HuH-7 (cell line): ENCODE measurements at regions not wholly inside any gene's neighbourhood (a gene's known extent, or its start where the extent isn't known, plus 50 kb on each side); places are given as distances from the start of the nearest gene placed in this dataset.
A peak's percentile ranks its signal among the peaks of the same experiment; 100 is the strongest.

Source experiments
- DNase-seq: peaks from one replicate; pipeline ENCODE4 v3.0.0; 2011; ENCODE audit warnings: low spot score

DNA sequence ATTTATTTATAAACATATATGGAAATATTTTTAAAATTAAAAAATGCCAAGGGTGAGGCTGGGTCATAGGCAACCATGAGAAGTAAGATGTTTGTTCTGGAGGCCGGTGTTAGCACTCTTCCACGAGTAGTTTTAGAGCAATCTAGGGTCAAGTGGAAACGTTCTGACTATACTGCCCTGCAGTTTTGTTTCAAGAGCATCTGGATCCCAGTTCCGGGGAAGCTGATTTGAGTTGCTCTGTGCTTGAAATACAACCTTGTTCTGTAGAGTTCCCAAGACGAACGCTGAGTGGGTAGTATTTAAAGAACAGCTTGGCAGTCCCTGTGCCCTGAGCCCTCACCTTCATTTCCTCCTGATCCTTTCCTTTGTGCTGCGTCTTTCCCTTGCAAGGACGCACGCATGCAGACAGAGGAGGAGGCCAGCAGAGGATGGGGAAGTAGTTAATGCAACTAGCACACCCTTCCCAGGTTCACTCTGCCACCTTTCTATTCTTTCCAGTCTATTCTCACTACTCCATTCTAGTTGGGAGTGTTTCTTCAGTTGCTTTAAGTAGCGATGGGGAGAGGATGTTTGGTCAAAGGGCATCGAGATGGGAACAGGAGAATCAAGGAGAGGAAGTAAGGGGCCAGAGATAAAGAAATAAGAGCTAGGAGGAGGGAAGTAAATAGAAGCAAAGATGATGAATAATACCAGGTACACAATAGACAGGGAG, 68.3 kb upstream of the ZSWIM6 start:
- no peak for DNase-seq

DNA sequence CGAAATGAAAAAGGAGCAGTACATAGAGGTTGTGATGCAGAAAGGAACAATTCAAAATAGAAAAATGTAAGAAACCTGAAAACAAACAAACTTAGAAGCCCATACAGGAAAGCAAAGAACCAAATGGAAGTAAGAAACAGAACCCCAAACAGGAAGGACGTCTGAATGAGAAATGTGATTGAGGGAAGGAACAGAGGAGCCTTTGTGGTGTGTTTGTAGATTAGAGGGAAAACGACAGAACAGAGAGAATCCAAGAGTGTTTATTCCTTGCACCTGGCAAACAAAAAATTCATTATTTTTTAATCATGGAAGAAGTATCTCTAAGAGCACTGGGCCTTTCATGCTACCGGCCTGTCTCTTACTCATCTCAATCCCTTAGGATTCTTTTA, 67.8 kb upstream of the ZSWIM6 start:
- no peak for DNase-seq

- DNase-seq: no peak
Observed at GRCh38 chr5:61267116-61267515, 64.9 kb upstream of the ZSWIM6 start.

GRCh38 chr5:61268871-61269270, 63.2 kb upstream of the ZSWIM6 start:
- DNase-seq: no peak

DNA sequence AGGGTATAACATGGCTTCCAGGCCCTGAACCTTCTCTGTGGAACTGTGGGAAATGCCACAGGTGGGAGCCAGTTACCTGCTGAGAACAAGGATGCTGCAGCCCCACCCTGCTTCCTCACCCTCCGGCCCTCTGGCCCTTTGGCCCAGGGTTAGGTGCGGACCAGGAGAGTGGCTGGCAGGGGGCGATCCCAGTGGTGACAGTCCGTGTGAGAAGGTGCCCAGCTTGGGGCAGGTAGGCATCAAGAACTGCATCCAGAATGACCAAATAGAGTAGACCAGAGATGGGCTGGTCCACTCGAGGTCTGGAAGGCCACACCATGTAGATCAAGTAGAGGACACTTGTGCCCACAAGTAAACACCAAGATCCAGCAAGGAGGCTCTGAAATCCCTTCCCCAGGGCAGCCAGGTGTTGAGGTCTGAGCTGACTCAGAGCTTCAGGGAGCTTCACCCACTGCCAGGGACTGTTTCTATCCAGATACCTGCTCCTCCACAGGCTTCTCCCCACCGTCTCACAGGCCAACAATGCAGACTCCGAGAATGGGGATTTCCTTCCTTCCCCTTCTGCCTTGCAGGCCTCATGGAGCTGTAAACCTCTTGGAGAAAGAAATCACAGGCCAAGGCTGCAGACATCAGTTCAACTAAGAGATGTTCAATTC, 61.4 kb upstream of the ZSWIM6 start:
- DNase-seq: no peak

DNA sequence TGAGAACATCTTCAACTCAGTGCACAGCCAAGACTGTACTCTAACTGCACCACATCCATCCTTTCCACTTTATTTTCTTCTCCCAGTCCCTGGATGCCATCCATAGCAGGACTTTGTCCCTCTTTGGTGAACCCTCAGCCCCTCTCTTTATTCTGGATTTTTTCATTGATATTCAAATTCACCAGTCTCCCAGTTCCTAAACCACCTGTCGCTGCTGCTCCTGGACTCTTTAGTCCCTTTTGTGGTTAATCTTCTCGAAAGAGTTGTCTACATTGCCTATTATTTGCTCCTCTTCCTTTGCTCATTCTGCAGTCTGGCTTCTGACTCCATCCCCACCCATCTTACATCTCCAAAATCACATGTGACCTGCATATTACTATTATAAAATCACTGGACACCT, 59.4 kb upstream of the ZSWIM6 start:
- no peak for DNase-seq

DNA sequence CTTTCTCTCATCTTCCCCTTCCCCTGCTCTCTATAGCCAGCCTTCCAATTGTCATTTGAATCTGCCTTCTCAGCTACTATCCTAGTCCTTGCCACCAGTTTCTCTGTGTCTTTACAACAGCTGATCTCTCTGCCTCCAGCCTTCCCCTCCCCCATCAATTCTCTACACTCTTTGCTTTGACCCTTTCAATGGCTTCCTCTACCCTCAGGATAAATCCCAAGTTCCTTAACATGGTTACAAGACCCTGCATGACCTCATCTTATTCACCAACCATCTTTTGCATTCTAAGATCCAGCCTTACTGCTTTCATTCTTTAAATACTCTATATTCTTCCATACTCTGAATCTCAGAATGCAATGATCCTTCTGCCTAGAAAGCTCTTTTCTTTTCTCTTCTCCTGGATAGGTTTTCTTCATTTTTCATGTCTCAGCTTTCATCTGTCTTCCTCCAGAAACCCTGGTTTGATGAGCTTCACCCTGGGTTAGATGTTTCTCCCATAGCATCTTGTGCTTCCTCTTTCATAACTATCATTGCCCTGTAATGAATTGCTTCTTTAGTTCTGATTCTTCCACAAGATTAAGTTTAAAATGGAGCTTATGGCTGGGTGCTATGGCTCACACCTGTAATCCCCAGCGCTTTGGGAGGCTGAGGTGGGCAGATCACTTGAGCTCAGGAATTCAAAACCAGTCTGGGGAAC, 58.6 kb upstream of the ZSWIM6 start:
- DNase-seq: no peak

- no peak for DNase-seq
Observed at GRCh38 chr5:61274511-61274911, 57.5 kb upstream of the ZSWIM6 start.

DNA sequence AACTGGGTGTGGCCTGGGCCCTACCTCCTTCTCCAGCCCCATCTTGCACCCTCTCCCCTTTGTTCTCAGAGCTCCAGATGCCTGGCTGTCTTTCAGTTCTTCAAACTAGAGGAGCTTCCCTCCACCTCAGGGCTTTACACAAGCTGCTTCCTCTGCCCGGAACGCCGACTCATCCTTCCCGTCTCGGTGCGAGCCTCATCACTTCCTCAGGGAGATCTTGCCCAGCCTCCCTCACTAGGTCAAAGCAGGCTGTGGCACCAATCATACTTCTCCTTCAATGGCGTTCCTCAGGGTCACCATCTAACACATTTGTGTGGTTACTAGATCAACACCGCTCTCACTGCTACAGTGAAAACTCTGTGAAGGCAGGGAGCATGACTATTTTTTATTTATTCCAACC, 56.2 kb upstream of the ZSWIM6 start:
- DNase-seq: no peak

GRCh38 chr5:61277190-61277589, 54.9 kb upstream of the ZSWIM6 start:
- peak; percentile 13 for DNase-seq

GRCh38 chr5:61277781-61278180, 54.3 kb upstream of the ZSWIM6 start:
- DNase-seq: no peak

DNA sequence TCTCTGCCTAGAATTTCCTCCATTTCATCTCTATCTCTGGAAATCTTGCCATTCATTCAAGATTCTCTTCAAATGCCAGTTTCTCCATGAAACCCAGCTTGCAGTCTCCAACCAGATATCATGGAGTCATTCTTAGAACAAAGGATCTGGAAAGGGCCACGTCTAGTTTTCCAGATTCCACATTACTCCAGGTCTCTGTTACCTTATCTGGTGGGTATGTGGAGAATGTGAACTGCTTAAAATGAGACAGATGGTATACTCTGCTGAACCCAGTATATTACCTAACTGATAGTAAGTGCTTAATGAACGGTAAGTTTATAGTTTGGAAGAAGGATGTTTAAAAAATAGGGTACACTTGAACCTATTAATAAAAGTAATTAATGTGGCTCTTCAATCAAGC, 52.3 kb upstream of the ZSWIM6 start:
- DNase-seq: no peak

- no peak for DNase-seq
Observed at GRCh38 chr5:61280205-61280604, 51.9 kb upstream of the ZSWIM6 start.

- no peak for DNase-seq
Observed at GRCh38 chr5:61280761-61281427, 51.2 kb upstream of the ZSWIM6 start.

DNA sequence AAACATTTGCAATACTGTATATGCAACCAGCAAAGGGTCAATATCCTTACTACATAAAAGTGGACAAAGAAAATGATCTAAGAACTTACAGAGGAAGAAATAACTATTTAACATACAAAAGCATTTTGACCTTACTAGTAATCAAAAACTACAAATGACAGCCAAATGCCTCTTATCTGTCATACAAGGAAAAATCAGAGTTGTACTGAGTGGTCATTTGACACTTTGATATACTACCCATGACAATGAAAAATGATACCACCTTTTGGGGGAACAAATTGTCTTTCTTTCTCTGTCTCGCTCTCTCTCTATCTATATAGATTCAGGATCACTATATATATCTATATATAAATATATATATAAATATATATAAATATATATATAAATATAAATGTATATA, 50.4 kb upstream of the ZSWIM6 start:
- DNase-seq: no peak
